ENCODE measurements at regions not wholly inside any gene's neighbourhood (a gene's known extent, or its start where the extent isn't known, plus 50 kb on each side); places are given as distances from the start of the nearest gene placed in this dataset.
"Not testable (repeated sequence)": the region's sequence is repeated elsewhere in the genome, so short reads cannot be mapped to it uniquely, and the experiment has no call there.

GRCh38 chr9:41606961-41607547 lies 417.9 kb upstream of the ZNG1F start:
- not testable (repeated sequence) for DNase-seq

- DNase-seq, result not testable (repeated sequence)
These were observed 376.5 kb upstream of the ZNG1F start for GRCh38 chr9:41565572-41565971.

Measured in left hindlimb (tissue), 1 donor.